ENCODE measurements at regions not wholly inside any gene's neighbourhood (a gene's known extent, or its start where the extent isn't known, plus 50 kb on each side); places are given as distances from the start of the nearest gene placed in this dataset.

GRCh38 chr3:6078436-6078835 is 782.5 kb upstream of the GRM7 start:
- Histone ChIP-seq H3K36me3 (ENCODE audit: control insufficient read depth, insufficient read depth, low read length) (no peaks in the 10 kb centered on the region), H3K4me3 (ENCODE audit: low read depth, low read length) (no peak overlapping the region), H3K9ac (ENCODE audit: low read depth, low read length) (no peak overlapping the region), H3K4me1 (ENCODE audit: control insufficient read depth, insufficient read depth, low read length) (no peaks in the 10 kb centered on the region), H3K9me3 (ENCODE audit: control insufficient read depth, insufficient read depth, low read length) (no peaks in the 10 kb centered on the region), H3K27me3 (ENCODE audit: control insufficient read depth, insufficient read depth, low read length) (no peaks in the 10 kb centered on the region), H3K27ac (ENCODE audit: low read depth, low read length) (no peak overlapping the region)

- Histone ChIP-seq H3K27ac (ENCODE audit: low read depth, low read length) (no peak overlapping the region), H3K36me3 (ENCODE audit: control insufficient read depth, insufficient read depth, low read length) (no peaks in the 10 kb centered on the region), H3K4me3 (ENCODE audit: low read depth, low read length) (no peak overlapping the region), H3K4me1 (ENCODE audit: control insufficient read depth, insufficient read depth, low read length) (no peaks in the 10 kb centered on the region), H3K9ac (ENCODE audit: low read depth, low read length) (no peak overlapping the region), H3K9me3 (ENCODE audit: control insufficient read depth, insufficient read depth, low read length) (no peaks in the 10 kb centered on the region), H3K27me3 (ENCODE audit: control insufficient read depth, insufficient read depth, low read length) (no peaks in the 10 kb centered on the region)
Measured at GRCh38 chr3:6079011-6079410, 781.9 kb upstream of the GRM7 start.

- H3K27me3 ChIP-seq (ENCODE audit: control insufficient read depth, insufficient read depth, low read length) = no peaks in the 10 kb centered on the region
- no peak overlapping the region for H3K27ac ChIP-seq (ENCODE audit: low read depth, low read length)
- no peak overlapping the region for H3K4me3 ChIP-seq (ENCODE audit: low read depth, low read length)
- no peaks in the 10 kb centered on the region for H3K9me3 ChIP-seq (ENCODE audit: control insufficient read depth, insufficient read depth, low read length)
- no peak overlapping the region for H3K9ac ChIP-seq (ENCODE audit: low read depth, low read length)
- H3K36me3 ChIP-seq (ENCODE audit: control insufficient read depth, insufficient read depth, low read length) = no peaks in the 10 kb centered on the region
- no peaks in the 10 kb centered on the region for H3K4me1 ChIP-seq (ENCODE audit: control insufficient read depth, insufficient read depth, low read length)
Measured at GRCh38 chr3:6079561-6080179, 781.2 kb upstream of the GRM7 start.

GRCh38 chr3:6088433-6088832 is 772.5 kb upstream of the GRM7 start:
- Histone ChIP-seq H3K27ac (ENCODE audit: low read depth, low read length) (no peak overlapping the region), H3K9me3 (ENCODE audit: control insufficient read depth, insufficient read depth, low read length) (no peaks in the 10 kb centered on the region), H3K9ac (ENCODE audit: low read depth, low read length) (no peak overlapping the region), H3K4me3 (ENCODE audit: low read depth, low read length) (no peak overlapping the region), H3K27me3 (ENCODE audit: control insufficient read depth, insufficient read depth, low read length) (no peaks in the 10 kb centered on the region), H3K4me1 (ENCODE audit: control insufficient read depth, insufficient read depth, low read length) (no peaks in the 10 kb centered on the region), H3K36me3 (ENCODE audit: control insufficient read depth, insufficient read depth, low read length) (no peaks in the 10 kb centered on the region)

- Histone ChIP-seq H3K27ac (ENCODE audit: low read depth, low read length) (no peak overlapping the region), H3K36me3 (ENCODE audit: control insufficient read depth, insufficient read depth, low read length) (no peaks in the 10 kb centered on the region), H3K9me3 (ENCODE audit: control insufficient read depth, insufficient read depth, low read length) (no peaks in the 10 kb centered on the region), H3K4me3 (ENCODE audit: low read depth, low read length) (no peak overlapping the region), H3K9ac (ENCODE audit: low read depth, low read length) (no peak overlapping the region), H3K4me1 (ENCODE audit: control insufficient read depth, insufficient read depth, low read length) (no peaks in the 10 kb centered on the region), H3K27me3 (ENCODE audit: control insufficient read depth, insufficient read depth, low read length) (no peaks in the 10 kb centered on the region)
Measured at GRCh38 chr3:6089780-6090179, 771.1 kb upstream of the GRM7 start.

- H3K9me3 ChIP-seq (ENCODE audit: control insufficient read depth, insufficient read depth, low read length) = no peaks in the 10 kb centered on the region
- H3K4me1 ChIP-seq (ENCODE audit: control insufficient read depth, insufficient read depth, low read length) = no peaks in the 10 kb centered on the region
- H3K4me3 ChIP-seq (ENCODE audit: low read depth, low read length) = no peak overlapping the region
- no peak overlapping the region for H3K27ac ChIP-seq (ENCODE audit: low read depth, low read length)
- no peaks in the 10 kb centered on the region for H3K27me3 ChIP-seq (ENCODE audit: control insufficient read depth, insufficient read depth, low read length)
- no peak overlapping the region for H3K9ac ChIP-seq (ENCODE audit: low read depth, low read length)
- no peaks in the 10 kb centered on the region for H3K36me3 ChIP-seq (ENCODE audit: control insufficient read depth, insufficient read depth, low read length)
Measured at GRCh38 chr3:6091262-6091661, 769.7 kb upstream of the GRM7 start.

GRCh38 chr3:6095006-6095405 is 765.9 kb upstream of the GRM7 start:
- no peaks in the 10 kb centered on the region for H3K27me3 ChIP-seq (ENCODE audit: control insufficient read depth, insufficient read depth, low read length)
- no peak overlapping the region for H3K27ac ChIP-seq (ENCODE audit: low read depth, low read length)
- H3K9me3 ChIP-seq (ENCODE audit: control insufficient read depth, insufficient read depth, low read length) = no peaks in the 10 kb centered on the region
- H3K9ac ChIP-seq (ENCODE audit: low read depth, low read length) = no peak overlapping the region
- no peak overlapping the region for H3K4me3 ChIP-seq (ENCODE audit: low read depth, low read length)
- H3K36me3 ChIP-seq (ENCODE audit: control insufficient read depth, insufficient read depth, low read length) = no peaks in the 10 kb centered on the region
- no peaks in the 10 kb centered on the region for H3K4me1 ChIP-seq (ENCODE audit: control insufficient read depth, insufficient read depth, low read length)

- H3K27ac ChIP-seq (ENCODE audit: low read depth, low read length) = no peak overlapping the region
- H3K9ac ChIP-seq (ENCODE audit: low read depth, low read length) = no peak overlapping the region
- no peaks in the 10 kb centered on the region for H3K27me3 ChIP-seq (ENCODE audit: control insufficient read depth, insufficient read depth, low read length)
- no peak overlapping the region for H3K4me3 ChIP-seq (ENCODE audit: low read depth, low read length)
- H3K4me1 ChIP-seq (ENCODE audit: control insufficient read depth, insufficient read depth, low read length) = no peaks in the 10 kb centered on the region
- H3K9me3 ChIP-seq (ENCODE audit: control insufficient read depth, insufficient read depth, low read length) = no peaks in the 10 kb centered on the region
- H3K36me3 ChIP-seq (ENCODE audit: control insufficient read depth, insufficient read depth, low read length) = no peaks in the 10 kb centered on the region
Measured at GRCh38 chr3:6097021-6097420, 763.9 kb upstream of the GRM7 start.

- Histone ChIP-seq H3K9me3 (ENCODE audit: control insufficient read depth, insufficient read depth, low read length) (no peaks in the 10 kb centered on the region), H3K4me3 (ENCODE audit: low read depth, low read length) (no peak overlapping the region), H3K27ac (ENCODE audit: low read depth, low read length) (no peak overlapping the region), H3K36me3 (ENCODE audit: control insufficient read depth, insufficient read depth, low read length) (no peaks in the 10 kb centered on the region), H3K4me1 (ENCODE audit: control insufficient read depth, insufficient read depth, low read length) (no peaks in the 10 kb centered on the region), H3K27me3 (ENCODE audit: control insufficient read depth, insufficient read depth, low read length) (no peaks in the 10 kb centered on the region), H3K9ac (ENCODE audit: low read depth, low read length) (no peak overlapping the region)
Measured at GRCh38 chr3:6097556-6097955, 763.4 kb upstream of the GRM7 start.

GRCh38 chr3:6098516-6099157 is 762.3 kb upstream of the GRM7 start:
- no peak overlapping the region for H3K4me3 ChIP-seq (ENCODE audit: low read depth, low read length)
- H3K9ac ChIP-seq (ENCODE audit: low read depth, low read length) = no peak overlapping the region
- H3K36me3 ChIP-seq (ENCODE audit: control insufficient read depth, insufficient read depth, low read length) = no peaks in the 10 kb centered on the region
- H3K27ac ChIP-seq (ENCODE audit: low read depth, low read length) = no peak overlapping the region
- no peaks in the 10 kb centered on the region for H3K4me1 ChIP-seq (ENCODE audit: control insufficient read depth, insufficient read depth, low read length)
- H3K27me3 ChIP-seq (ENCODE audit: control insufficient read depth, insufficient read depth, low read length) = no peaks in the 10 kb centered on the region
- no peaks in the 10 kb centered on the region for H3K9me3 ChIP-seq (ENCODE audit: control insufficient read depth, insufficient read depth, low read length)

GRCh38 chr3:6099458-6100075 is 761.3 kb upstream of the GRM7 start:
- Histone ChIP-seq H3K9me3 (ENCODE audit: control insufficient read depth, insufficient read depth, low read length) (no peaks in the 10 kb centered on the region), H3K4me3 (ENCODE audit: low read depth, low read length) (no peak overlapping the region), H3K27me3 (ENCODE audit: control insufficient read depth, insufficient read depth, low read length) (no peaks in the 10 kb centered on the region), H3K27ac (ENCODE audit: low read depth, low read length) (no peak overlapping the region), H3K36me3 (ENCODE audit: control insufficient read depth, insufficient read depth, low read length) (no peaks in the 10 kb centered on the region), H3K4me1 (ENCODE audit: control insufficient read depth, insufficient read depth, low read length) (no peaks in the 10 kb centered on the region), H3K9ac (ENCODE audit: low read depth, low read length) (no peak overlapping the region)

All from HUES48 (cell line).